ENCODE measurements at regions not wholly inside any gene's neighbourhood (a gene's known extent, or its start where the extent isn't known, plus 50 kb on each side); places are given as distances from the start of the nearest gene placed in this dataset.
"Not testable (repeated sequence)": the region's sequence is repeated elsewhere in the genome, so short reads cannot be mapped to it uniquely, and the experiment has no call there.

GRCh38 chr4:3941735-3942522 is 175.7 kb downstream of the ADRA2C start:
- TF ChIP-seq, protein P1, sequence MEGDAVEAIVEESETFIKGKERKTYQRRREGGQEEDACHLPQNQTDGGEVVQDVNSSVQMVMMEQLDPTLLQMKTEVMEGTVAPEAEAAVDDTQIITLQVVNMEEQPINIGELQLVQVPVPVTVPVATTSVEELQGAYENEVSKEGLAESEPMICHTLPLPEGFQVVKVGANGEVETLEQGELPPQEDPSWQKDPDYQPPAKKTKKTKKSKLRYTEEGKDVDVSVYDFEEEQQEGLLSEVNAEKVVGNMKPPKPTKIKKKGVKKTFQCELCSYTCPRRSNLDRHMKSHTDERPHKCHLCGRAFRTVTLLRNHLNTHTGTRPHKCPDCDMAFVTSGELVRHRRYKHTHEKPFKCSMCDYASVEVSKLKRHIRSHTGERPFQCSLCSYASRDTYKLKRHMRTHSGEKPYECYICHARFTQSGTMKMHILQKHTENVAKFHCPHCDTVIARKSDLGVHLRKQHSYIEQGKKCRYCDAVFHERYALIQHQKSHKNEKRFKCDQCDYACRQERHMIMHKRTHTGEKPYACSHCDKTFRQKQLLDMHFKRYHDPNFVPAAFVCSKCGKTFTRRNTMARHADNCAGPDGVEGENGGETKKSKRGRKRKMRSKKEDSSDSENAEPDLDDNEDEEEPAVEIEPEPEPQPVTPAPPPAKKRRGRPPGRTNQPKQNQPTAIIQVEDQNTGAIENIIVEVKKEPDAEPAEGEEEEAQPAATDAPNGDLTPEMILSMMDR (IDR thresholded peaks at IDR 0.05), result not testable (repeated sequence)
- not testable (repeated sequence) for TF ChIP-seq POLR2A (IDR thresholded peaks at IDR 0.05)

Data from right lobe of liver (tissue), 4 donors.